Caco-2 (cell line): ENCODE measurements at regions not wholly inside any gene's neighbourhood (a gene's known extent, or its start where the extent isn't known, plus 50 kb on each side); places are given as distances from the start of the nearest gene placed in this dataset.

ENCODE experiments used
- BruUV-seq: library from RNA; stranded (reverse); fragments of 400-500 nt; replicated peaks from 2 replicates; lab custom pipeline; 2021; lab: Mats Ljungman, UMichigan
- CTCF ChIA-PET: fragments of 300-600 bp; sonication (Branson Sonifier 250); formaldehyde crosslinking; loops from one replicate; lab custom pipeline; 2022; ENCODE audit warnings: antibody characterized with exemption; lab: Charles Lee
- POLR2A ChIA-PET: fragments of 300-600 bp; sonication (Branson Sonifier 250); formaldehyde crosslinking; loops from one replicate; lab custom pipeline; 2022; ENCODE audit warnings: antibody characterized with exemption; lab: Charles Lee
- DNase-seq, 2 experiments: peaks; one replicate each; pipeline versions ENCODE4 v3.0.0 to v3.0.0-alpha.2; 2020 to 2022
- H3K27me3 ChIP-seq: replicated peaks from 2 replicates; pipeline ENCODE4 v1.6.0; 2011; ENCODE audit warnings: low read length; ENCODE audit not compliant: control insufficient read depth, insufficient read depth
- H3K36me3 ChIP-seq: 2 replicates; pipeline ENCODE4 v1.5.1; 2011; ENCODE audit warnings: low read length; ENCODE audit not compliant: control insufficient read depth, insufficient read depth
- H3K4me1 ChIP-seq: fragments of 250-450 bp; sonication (Bioruptor Pico); 2 replicates; pipeline ENCODE4 v1.5.1; 2020; ENCODE audit warnings: mild to moderate bottlenecking
- H3K4me3 ChIP-seq: 2 replicates; pipeline ENCODE4 v1.5.1; 2011; ENCODE audit warnings: low read depth, mild to moderate bottlenecking, control low read depth, low read length
- H3K9me3 ChIP-seq: fragments of 250-450 bp; sonication (Bioruptor Pico); 2 replicates; pipeline ENCODE4 v1.5.1; 2020; ENCODE audit warnings: mild to moderate bottlenecking, moderate library complexity
- H3K27ac Mint-ChIP-seq: one replicate; pipeline ENCODE4 v1.8.0; 2022; ENCODE audit warnings: mixed read lengths; ENCODE audit not compliant: unreplicated experiment
- H3K27me3 Mint-ChIP-seq: one replicate; pipeline ENCODE4 v1.8.0; 2022; ENCODE audit warnings: mixed read lengths; ENCODE audit not compliant: insufficient read depth, unreplicated experiment
- H3K36me3 Mint-ChIP-seq: one replicate; pipeline ENCODE4 v1.8.0; 2022; ENCODE audit warnings: mild to moderate bottlenecking, mixed read lengths; ENCODE audit not compliant: insufficient read depth, unreplicated experiment
- H3K4me1 Mint-ChIP-seq: one replicate; pipeline ENCODE4 v1.8.0; 2022; ENCODE audit warnings: low read depth, mixed read lengths; ENCODE audit not compliant: unreplicated experiment
- H3K4me3 Mint-ChIP-seq: one replicate; pipeline ENCODE4 v1.8.0; 2022; ENCODE audit warnings: mild to moderate bottlenecking, moderate library complexity, mixed read lengths; ENCODE audit not compliant: unreplicated experiment
- H3K9me3 Mint-ChIP-seq: one replicate; pipeline ENCODE4 v1.8.0; 2022; ENCODE audit warnings: mixed read lengths; ENCODE audit not compliant: unreplicated experiment
- intact Hi-C: fragments of 100-400 bp; cut with micrococcal nuclease; formaldehyde crosslinking; loops from one replicate; pipeline ENCODE4 v1.10.0; 2022; ENCODE audit not compliant: unreplicated experiment
- TF ChIP-seq, protein P1 (sequence below), 2 experiments: fragments of 200-600 bp in 1 of 2; IDR thresholded peaks; 1 replicate in 1 of 2; 2 replicates in 1 of 2; pipeline versions ENCODE4 v1.5.1 to v1.8.0; 2011 to 2022; ENCODE audit warnings: antibody characterized with exemption in 1 of 2, control low read depth in 1 of 2, inconsistent platforms in 1 of 2, low read depth in 1 of 2, low read length in 1 of 2, mild to moderate bottlenecking in 1 of 2, moderate library complexity in 1 of 2; ENCODE audit not compliant: insufficient read depth in 1 of 2, severe bottlenecking in 1 of 2, unreplicated experiment in 1 of 2

DNA sequence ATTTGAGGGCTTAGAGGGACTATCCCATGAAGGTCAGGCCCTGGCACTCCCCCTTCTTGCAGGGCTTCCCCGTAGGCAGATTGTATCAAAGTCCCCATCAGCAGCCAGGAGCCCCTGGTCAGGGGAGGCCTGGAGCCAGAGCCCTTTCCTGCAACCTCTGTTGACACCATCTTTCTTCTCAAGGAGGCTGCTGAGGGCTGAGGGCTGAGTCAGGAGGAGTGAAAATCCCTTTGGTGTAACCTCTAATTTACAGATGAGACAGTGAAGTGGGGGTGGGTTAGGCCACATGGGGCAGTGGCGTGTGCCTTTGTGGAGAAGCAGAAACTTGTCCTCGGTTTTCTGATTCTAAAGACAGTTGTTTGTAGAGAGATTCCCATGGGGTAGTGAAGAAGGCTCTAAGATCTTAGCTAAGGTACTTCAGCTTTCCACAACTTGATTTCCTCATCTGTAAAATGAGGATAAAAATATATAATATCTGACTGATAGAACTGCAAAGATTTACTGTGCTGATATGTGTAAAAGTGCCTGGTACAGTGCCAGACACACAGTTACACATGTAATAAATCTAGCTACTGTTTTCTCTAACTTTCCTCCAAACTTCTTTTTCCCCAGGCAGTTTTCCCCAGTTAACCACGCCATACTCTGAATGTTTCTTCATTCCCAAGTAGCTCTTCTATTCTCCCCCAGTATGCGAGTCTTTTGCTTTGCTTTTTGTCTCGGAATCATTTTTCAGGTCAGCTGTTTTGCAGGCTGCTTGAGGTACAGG is 249.4 kb upstream of the TPM1 start:
- Histone ChIP-seq H3K9me3 (no peaks in the 10 kb centered on the region), H3K36me3 (no peaks in the 10 kb centered on the region; the same call in 1 of the 2 replicates), H3K4me3 (no peak overlapping the region), H3K4me1 (0 out of 2 replicates have a peak, but pooled peaks cover 1% of the 10 kb centered on the region), H3K27me3 (no peaks in the 10 kb centered on the region)
- Mint-ChIP-seq H3K4me1 (peaks cover 9% of the 10 kb centered on the region), H3K27ac (no peak overlapping the region), H3K36me3 (peaks cover 59% of the 10 kb centered on the region), H3K4me3 (no peak overlapping the region), H3K9me3 (no peaks in the 10 kb centered on the region), H3K27me3 (no peaks in the 10 kb centered on the region)
- intact Hi-C loops, result no loop called here
- ChIA-PET POLR2A (no interaction called here), CTCF (interaction anchor here (0.6 kb wide), 1 partner anchor 62 kb away, joined by 3 read pairs; no protein-coding TSS in a partner anchor)
- no peak for DNase-seq
- TF ChIP-seq, protein P1, sequence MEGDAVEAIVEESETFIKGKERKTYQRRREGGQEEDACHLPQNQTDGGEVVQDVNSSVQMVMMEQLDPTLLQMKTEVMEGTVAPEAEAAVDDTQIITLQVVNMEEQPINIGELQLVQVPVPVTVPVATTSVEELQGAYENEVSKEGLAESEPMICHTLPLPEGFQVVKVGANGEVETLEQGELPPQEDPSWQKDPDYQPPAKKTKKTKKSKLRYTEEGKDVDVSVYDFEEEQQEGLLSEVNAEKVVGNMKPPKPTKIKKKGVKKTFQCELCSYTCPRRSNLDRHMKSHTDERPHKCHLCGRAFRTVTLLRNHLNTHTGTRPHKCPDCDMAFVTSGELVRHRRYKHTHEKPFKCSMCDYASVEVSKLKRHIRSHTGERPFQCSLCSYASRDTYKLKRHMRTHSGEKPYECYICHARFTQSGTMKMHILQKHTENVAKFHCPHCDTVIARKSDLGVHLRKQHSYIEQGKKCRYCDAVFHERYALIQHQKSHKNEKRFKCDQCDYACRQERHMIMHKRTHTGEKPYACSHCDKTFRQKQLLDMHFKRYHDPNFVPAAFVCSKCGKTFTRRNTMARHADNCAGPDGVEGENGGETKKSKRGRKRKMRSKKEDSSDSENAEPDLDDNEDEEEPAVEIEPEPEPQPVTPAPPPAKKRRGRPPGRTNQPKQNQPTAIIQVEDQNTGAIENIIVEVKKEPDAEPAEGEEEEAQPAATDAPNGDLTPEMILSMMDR (IDR thresholded peaks at IDR 0.05; ENCODE audit: insufficient read depth in 1 of 2, low read depth in 1 of 2, low read length in 1 of 2, severe bottlenecking in 1 of 2, unreplicated experiment in 1 of 2), result no peak
- BruUV-seq, result no TSS peak

DNA sequence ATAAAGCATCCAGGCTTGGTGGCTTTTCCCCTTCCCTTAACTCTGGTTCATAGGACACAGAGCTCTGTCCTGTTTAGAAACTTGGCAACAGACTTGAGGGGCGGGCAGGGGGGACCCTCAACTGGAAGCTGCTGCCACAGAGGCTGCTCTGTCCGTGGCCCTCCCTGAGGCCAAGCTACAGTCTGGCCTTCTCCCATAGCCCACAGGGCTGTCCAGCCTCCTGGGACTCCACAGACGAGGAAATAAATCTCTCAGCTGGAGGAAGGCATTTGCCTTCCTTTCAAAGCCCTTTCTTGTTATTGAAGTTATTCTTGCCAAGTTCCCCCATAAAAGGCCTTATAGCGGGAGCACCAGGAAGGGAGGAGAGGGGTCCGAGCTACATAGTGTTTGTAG is 248.8 kb upstream of the TPM1 start:
- BruUV-seq, result no TSS peak
- Mint-ChIP-seq H3K4me3 (no peak overlapping the region), H3K27ac (no peak overlapping the region), H3K27me3 (no peaks in the 10 kb centered on the region), H3K9me3 (no peaks in the 10 kb centered on the region), H3K4me1 (peaks cover 9% of the 10 kb centered on the region), H3K36me3 (peaks cover 53% of the 10 kb centered on the region)
- DNase-seq, result no peak
- Histone ChIP-seq H3K4me1 (0 out of 2 replicates have a peak, but pooled peaks cover 7% of the 10 kb centered on the region), H3K27me3 (no peaks in the 10 kb centered on the region), H3K9me3 (no peaks in the 10 kb centered on the region), H3K4me3 (no peak overlapping the region), H3K36me3 (no peaks in the 10 kb centered on the region; the same call in none of the 2 replicates)
- ChIA-PET POLR2A (no interaction called here), CTCF (no interaction called here)
- intact Hi-C loops, result no loop called here
- TF ChIP-seq, protein P1 (IDR thresholded peaks at IDR 0.05; ENCODE audit: insufficient read depth in 1 of 2, low read depth in 1 of 2, low read length in 1 of 2, severe bottlenecking in 1 of 2, unreplicated experiment in 1 of 2), result no peak

DNA sequence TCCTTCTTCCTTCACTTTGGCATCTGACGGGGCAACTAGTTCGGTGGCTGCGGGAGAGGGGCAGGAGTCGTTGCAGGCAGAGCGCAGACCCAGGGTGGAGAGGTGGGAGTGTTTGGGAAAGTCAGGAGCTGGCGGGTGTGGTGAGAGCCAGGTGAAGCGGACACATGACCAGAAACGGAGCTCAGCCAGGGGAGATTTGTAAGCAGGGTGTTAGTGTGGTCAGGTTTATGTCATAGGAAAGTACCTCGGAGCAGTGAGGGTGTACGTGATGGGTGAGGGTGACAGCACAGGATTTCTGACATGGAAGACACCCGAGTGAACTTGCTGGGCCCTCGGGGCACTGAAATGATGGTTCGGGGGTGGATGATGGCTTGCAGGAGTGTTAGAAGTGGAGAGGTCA is 247.4 kb upstream of the TPM1 start:
- intact Hi-C loops, result no loop called here
- H3K36me3 ChIP-seq, result no peaks in the 10 kb centered on the region; the same call in none of the 2 replicates
- Mint-ChIP-seq H3K4me3 (peak overlapping the region; percentile 30), H3K4me1 (peaks cover 9% of the 10 kb centered on the region), H3K9me3 (no peaks in the 10 kb centered on the region), H3K27me3 (no peaks in the 10 kb centered on the region), H3K36me3 (peaks cover 50% of the 10 kb centered on the region), H3K27ac (peak overlapping the region; percentile 50)
- CTCF ChIA-PET, result no interaction called here
- 0 out of 2 replicates have a peak, but pooled peaks cover 10% of the 10 kb centered on the region for H3K4me1 ChIP-seq
- POLR2A ChIA-PET, result no interaction called here
- TF ChIP-seq, protein P1 (IDR thresholded peaks at IDR 0.05; ENCODE audit: insufficient read depth in 1 of 2, low read depth in 1 of 2, low read length in 1 of 2, severe bottlenecking in 1 of 2, unreplicated experiment in 1 of 2), result no peak
- BruUV-seq, result no TSS peak
- H3K27me3 ChIP-seq, result no peaks in the 10 kb centered on the region
- no peak overlapping the region for H3K4me3 ChIP-seq
- no peak for DNase-seq
- H3K9me3 ChIP-seq, result no peaks in the 10 kb centered on the region
